HG02588 (cell line): ENCODE measurements at regions not wholly inside any gene's neighbourhood (a gene's known extent, or its start where the extent isn't known, plus 50 kb on each side); places are given as distances from the start of the nearest gene placed in this dataset.

Experiments used
- ATAC-seq: cut with Tn5 transposase; IDR thresholded peaks from one replicate; pipeline ENCODE4 v1.9.1; 2021; ENCODE audit warnings: mild to moderate bottlenecking, moderate library complexity; ENCODE audit not compliant: unreplicated experiment

- no peak for ATAC-seq
Observed at GRCh38 chr5:57695179-57695578, 212.6 kb upstream of the ACTBL2 start.

DNA sequence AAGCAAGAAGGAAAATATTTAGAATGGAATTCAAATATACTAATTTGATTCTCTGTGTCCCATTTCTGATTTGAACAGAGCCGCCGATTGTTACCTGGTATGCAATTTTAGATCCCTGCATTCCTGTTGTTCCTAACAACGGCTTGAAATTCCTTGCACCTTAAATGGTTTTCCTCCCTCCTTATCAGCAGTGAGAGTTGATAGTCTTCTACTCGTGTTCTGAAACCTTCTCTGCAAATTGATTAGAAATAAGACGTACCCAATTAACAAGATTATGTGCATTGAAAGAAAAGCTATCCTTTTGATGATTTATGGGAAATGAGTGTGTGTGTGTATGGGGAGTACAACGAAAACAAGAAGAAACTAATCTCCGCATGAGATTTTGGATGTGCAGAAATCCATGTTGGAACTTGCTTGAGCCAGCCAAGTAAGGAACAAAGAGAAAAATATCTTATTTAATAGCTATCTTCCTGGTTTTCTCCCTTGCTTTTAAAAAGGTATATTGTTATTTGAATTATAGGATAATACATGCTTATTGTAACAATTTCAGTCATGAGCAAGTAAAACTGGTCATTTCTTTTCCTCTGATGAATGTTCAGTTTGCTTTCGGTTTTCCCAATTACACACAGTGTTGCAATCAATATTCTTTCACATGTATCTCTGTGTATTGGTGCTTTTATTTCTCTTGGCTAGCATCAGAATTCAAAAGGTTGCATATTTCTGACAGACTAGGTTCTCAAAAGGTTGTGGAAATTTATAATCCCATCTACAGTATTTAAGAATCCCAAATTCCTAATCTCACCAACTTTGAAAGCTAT, 211.1 kb upstream of the ACTBL2 start:
- ATAC-seq: no peak

- ATAC-seq: no peak
Observed at GRCh38 chr5:57692582-57693487, 210.2 kb upstream of the ACTBL2 start.

GRCh38 chr5:57690724-57691123, 208.1 kb upstream of the ACTBL2 start:
- ATAC-seq: no peak

- no peak for ATAC-seq
Observed at GRCh38 chr5:57687596-57687995, 205.0 kb upstream of the ACTBL2 start.

DNA sequence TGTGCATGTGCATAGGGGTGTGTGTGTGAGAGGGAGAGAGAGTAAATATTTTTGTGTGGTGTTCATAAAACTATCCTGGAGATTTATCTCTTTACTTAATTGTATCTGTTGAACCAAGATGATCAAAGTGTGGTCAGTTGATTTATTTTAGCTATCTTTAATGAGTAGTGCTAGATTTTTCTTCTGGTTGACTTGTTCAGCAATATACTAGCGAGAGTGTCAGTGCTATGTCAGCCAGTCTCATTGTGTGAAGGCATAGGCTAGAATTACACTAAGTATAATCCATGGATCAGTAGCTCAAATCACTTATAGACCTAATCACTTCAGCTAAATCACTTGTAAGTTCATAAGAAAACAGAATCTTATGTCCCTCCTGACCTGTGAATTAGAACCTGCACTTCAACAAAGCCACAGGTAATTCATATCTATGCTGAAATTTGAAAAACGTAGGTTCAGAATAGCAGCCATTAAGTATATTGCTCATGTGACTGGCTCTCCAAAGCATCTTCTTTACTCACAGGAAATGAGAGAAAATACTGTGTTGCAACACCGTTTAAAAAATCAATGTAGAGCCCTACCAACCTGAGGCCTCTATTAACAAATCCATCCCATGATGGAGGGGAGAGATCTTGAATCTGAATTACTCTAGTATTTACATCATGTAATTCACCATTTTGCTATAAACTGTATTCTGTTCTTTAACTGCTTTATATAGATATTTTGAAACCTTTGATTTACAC, 203.1 kb upstream of the ACTBL2 start:
- ATAC-seq: no peak

GRCh38 chr5:57684299-57684702, 201.7 kb upstream of the ACTBL2 start:
- ATAC-seq: no peak

DNA sequence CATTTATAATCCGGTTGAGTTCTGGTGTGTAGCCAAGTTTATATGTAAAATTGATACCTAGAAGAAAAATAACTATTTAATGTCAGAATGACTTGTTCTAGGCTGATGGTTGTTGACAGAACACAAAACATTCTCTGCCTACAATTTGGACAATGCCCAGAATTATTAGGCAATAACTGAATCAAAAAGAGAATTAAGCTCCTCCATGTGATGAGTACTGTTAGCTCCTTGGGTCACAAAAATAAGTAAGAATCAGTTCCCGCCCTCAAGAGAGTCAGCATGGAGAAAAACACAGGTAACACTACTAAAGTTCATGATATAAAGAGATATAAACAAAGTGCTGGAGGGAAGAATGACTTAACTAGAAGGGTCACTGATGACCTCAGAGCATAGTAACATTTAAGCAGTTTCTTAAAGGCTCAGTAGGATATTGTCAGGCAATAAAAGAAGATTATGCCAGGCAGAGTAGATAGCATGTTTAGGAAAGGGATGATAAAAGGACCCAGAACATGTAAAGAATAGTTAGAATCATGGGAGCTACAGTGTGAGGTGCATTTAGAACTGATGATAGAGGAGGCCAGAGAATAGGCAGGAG, 200.5 kb upstream of the ACTBL2 start:
- no peak for ATAC-seq

DNA sequence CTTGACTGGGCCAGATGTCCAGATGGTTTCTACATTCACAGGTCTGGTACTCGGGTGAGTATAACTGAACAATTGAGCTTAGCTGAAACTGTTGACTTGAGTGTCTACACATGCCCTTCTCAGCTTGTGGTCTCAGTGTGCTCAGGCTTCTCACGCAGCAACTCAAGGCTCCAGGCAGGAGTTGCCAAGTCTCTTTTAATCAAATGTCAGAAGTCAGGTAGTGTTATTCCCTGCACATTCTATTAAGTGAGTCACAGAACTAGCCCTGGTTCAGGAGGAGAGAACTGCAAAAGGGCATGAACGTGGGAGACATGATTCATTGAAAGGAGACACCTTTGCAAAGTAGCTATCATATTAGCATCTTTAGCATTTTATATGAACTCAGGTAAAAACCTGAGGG, 199.3 kb upstream of the ACTBL2 start:
- no peak for ATAC-seq

GRCh38 chr5:57680686-57681085, 198.1 kb upstream of the ACTBL2 start:
- ATAC-seq: no peak

- no peak for ATAC-seq
Observed at GRCh38 chr5:57677235-57677634, 194.6 kb upstream of the ACTBL2 start.

DNA sequence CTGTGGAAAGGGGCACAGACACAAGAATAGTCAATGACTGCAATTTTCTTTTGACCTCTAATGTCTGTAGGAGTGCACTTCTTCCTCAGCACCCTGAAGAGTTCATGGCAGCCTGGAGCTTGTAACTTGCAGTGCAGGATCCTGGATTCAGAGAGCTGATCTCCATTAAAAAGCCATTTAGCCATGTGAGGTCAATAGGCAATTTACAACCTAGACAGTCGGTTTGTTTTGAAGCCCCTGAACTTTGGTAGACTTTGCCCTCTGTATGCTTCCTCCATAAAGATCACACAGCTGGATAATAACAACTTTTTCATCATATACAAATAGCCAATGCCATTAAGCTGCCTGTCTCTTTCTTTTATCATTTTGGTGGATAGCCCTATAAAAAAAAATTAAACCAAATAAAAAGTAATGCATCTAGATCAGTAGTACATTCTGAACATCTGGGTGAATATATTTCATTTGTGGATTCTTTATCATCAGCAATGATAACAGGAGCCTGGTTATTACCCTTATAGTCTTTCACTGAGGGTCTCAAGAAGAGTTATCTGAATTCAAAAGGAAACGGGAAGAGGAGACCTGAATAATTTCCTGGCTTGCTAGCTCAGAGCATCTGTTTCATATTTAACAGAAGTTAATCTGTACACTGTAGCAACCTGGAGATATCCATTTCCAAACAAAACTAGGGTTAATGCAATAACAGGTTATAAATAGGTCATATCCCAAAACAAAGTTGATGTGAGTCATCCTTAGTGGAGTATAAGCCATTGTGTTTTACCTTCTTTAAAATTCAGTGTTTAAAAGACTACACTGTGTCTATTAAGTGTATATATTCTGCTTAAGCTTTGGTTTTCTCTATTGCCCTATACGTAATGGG, 193.8 kb upstream of the ACTBL2 start:
- no peak for ATAC-seq

DNA sequence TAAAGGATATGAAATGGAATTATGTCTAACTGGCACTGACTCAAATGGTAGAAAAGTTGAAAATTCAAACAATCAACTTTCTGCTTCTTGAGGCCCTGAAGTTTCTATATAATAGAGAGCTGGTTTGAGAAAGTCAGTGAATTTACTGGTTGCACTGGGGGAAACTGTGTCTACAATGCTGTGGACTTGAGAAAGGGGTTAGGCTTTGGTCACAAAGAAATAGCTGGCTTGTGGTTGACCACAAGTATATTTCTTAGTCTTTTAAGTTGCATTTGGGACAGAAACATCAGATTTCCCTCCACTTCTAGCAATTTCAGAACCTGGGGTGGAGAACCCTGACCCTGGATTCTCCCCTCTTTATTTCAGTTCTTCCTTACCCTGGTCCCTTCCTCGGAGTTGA, 192.6 kb upstream of the ACTBL2 start:
- no peak for ATAC-seq

DNA sequence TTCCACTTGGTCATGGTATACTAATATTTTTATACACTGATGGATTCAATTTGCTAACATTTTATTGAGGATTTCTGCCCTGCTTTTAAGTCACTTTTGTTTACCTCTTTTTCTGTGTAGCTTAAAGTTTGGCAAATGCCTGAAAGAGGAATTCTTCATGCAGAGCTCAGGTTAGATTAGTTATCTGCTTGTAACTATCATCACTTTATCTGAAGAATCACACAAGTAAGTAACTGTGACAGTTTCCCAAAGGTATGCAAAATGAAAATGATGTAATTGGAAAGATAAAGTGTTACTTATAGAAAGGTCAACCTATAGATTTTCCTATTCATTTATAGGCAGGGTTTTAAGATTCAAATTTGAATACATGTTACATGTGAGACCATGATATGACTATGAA, 188.8 kb upstream of the ACTBL2 start:
- no peak for ATAC-seq

- ATAC-seq: no peak
Observed at GRCh38 chr5:57666582-57666981, 184.0 kb upstream of the ACTBL2 start.

DNA sequence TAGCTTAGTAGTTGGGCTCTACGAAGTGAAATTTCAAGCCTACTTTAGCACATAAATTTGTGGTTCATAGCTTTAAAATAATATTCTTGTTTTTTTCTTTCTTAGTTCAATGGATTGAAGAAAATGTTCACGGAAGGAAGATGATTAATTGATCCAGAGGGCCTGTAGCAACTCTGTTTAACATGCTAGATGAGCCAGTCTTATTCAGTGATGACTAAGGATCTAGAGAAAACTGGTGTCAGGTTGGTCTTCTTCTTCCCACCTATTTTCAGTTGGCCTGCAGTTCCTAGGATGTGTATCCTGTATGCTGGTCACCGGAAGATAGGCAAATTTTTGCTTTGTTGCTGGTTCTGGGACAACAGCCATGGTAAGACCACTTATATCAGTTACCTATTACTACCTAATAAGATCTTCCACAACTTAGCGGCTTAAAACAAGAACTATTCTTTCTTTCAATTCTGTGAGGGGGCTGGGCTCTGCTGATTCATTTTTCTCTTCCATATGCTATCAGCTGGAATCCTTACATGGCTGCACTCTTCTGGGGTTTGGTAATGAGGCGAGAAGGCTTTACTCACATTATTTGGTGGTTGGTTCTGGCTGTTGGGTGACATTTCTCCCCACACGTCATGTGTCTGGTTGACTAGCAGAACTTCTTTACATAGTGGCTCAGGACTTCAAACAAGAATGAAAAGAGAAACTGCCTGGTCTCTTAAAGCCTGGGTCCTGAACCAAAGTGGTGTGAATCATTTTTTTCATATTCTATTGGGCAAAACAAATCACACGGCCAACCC, 182.7 kb upstream of the ACTBL2 start:
- ATAC-seq: no peak

DNA sequence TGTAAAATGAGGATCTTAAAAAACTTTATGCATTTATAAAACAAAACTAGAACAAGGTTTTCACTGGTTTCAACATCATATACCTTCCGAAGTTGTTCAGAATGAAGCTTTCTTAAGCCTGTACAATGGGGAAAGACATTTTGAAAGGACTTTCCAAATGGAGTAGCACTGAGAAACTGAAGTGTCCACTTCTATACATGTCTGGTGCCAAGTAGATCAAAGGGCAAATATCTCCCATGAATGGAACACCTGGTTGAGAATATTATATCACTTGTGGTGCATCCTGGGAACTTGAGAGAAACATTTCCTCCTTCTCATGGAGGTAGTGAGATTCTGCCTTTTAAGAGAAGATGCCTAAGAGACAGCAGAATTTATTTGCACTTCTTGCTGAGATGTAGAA, 182.1 kb upstream of the ACTBL2 start:
- ATAC-seq: no peak

- ATAC-seq: no peak
Observed at GRCh38 chr5:57663466-57663865, 180.9 kb upstream of the ACTBL2 start.

DNA sequence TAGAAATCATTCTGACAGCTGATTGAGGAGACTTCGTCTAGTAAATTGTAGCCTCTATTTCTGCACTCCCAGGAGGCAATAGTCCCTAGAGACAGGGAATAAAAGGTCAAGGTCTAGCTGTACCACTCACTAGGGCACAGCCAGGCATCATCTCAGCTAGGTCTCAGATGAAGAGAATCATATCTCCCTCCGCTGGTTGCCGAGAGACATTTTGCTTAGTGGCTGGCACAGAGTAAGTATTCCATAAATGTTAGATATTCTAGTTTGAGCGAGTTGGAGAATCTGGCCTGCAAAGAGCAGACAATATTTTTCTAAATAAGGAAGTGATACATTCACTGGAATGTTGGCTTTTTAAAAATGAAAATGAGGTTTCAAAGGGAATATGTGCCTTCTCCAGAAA, 180.4 kb upstream of the ACTBL2 start:
- no peak for ATAC-seq
